HG03196 (cell line): ENCODE measurements at regions not wholly inside any gene's neighbourhood (a gene's known extent, or its start where the extent isn't known, plus 50 kb on each side); places are given as distances from the start of the nearest gene placed in this dataset.
A peak's percentile ranks its signal among the peaks of the same experiment; 100 is the strongest.

Source experiments
- ATAC-seq: cut with Tn5 transposase; IDR thresholded peaks from one replicate; pipeline ENCODE4 v1.9.1; 2021; ENCODE audit not compliant: unreplicated experiment

GRCh38 chr2:74759986-74760385 is 73.9 kb upstream of the HK2 start:
- ATAC-seq, result no peak

DNA sequence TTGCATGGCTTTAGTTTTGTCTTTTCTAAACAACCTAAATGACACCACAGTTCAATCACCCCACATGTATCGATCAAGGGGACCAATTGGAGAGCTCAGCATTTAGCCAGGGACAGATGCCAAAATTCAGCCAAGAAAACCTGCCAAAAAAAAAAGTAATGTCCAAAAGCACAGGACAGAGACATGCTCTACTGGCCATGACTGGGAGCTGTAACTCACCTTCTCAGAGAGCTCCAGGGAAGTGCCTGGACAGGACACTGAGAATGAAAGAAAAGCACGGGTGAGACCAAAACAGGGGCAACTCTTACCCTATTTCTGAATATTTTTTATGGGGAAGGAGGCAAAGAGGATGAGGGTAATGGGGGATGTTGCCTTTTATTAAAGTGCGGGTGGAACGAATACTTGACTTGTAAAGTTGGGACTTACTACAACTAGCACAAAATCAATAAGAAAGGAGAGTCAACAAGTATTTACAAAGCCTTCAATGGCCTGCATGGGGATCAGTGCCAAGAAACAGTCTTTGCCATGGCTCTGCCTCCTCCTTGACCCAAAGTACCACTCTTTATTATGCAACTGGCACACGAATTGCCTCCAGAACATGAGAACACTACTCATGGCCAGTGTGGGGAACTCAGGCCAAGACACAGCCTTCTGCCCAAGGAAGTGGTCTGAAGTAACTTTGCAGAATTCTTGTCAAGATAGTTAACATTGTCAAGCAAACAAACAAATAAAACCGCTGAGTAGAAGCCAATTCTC is 72.9 kb upstream of the HK2 start:
- no peak for ATAC-seq

GRCh38 chr2:74762789-74763188 is 71.1 kb upstream of the HK2 start:
- no peak for ATAC-seq

- ATAC-seq, result no peak
Measured at GRCh38 chr2:74763962-74764428, 69.9 kb upstream of the HK2 start.

- no peak for ATAC-seq
Measured at GRCh38 chr2:74764429-74765272, 69.3 kb upstream of the HK2 start.

DNA sequence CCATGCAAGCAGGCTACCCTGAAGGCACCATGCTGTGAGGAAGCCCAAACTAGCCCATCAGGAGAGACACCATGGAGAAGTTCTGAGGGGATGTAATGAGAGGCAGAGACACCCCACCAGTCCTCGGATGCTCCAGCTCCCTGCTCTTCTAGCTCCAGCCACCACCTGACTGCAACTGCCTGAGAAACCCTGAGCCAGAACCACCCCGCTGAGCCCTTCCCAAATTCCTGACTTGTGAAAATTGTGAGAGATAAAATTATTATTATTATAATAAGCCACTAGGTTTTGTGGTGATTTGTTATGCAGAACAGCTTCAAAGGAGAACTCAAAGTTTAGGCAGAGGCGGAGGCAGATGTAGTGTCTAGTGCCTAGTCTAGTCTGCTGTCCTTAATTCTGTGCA is 67.1 kb upstream of the HK2 start:
- no peak for ATAC-seq

DNA sequence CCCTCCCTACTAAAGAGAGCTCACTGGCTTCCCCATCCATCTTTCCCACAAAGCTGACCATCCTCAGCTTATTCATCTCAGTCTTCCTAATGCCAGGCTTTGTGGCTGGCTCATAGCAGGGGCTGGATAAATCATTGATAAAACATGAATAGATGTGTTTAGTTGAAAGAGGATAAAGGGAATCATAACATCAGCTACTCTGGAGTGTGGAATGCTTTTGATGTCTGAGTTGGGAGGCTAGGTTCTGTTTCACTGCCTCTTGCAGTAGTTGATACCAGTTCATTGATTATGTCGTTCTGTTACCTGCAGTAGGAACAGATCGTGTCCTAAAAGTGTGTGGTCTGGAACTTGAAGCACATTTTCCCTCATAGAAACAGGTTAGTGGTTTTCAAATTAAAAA is 66.3 kb upstream of the HK2 start:
- ATAC-seq, result no peak

DNA sequence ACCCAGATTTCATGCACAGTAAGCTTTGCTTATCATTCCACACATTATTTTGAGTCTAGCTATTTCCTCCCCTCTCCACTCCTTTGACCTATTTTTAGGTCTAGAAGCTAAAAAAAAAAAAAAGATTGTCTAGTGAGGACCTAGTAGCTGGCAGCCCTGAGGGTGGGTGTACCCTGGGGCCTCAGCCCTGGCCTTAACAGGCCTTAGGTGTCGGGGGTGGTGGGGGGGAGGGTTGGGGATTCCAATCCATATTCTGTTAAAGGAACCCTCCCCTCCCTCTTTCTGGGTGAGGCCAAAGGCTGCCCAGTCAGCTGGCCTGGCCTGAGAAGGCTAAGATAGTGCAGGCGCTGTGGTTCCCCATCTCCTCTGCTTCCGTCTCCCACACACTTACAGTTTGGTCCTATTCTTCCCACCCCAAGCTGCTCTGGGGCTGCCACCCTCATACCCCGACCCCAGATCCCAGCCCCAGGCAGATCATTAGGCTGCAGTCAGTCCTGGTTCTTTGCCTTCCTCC is 65.5 kb upstream of the HK2 start:
- no peak for ATAC-seq

DNA sequence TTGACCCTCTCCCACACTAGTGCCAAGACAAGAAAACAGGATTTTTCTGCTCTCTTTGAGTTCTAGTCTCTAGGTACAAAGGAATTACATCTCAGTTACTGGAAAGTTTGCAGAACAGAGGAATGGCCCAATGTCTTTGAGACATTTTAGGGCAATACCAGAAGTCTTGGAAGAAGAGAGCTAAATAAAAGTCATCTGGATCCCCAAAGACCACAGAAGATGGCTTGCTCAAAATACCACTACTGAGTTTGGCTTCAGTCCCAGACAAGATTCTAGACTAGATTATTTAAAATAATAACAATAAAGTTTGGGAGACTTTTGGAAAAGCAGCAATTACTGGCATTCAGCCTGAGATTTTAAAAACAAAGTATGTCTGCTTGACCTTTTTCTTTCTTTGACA is 61.9 kb upstream of the HK2 start:
- no peak for ATAC-seq

DNA sequence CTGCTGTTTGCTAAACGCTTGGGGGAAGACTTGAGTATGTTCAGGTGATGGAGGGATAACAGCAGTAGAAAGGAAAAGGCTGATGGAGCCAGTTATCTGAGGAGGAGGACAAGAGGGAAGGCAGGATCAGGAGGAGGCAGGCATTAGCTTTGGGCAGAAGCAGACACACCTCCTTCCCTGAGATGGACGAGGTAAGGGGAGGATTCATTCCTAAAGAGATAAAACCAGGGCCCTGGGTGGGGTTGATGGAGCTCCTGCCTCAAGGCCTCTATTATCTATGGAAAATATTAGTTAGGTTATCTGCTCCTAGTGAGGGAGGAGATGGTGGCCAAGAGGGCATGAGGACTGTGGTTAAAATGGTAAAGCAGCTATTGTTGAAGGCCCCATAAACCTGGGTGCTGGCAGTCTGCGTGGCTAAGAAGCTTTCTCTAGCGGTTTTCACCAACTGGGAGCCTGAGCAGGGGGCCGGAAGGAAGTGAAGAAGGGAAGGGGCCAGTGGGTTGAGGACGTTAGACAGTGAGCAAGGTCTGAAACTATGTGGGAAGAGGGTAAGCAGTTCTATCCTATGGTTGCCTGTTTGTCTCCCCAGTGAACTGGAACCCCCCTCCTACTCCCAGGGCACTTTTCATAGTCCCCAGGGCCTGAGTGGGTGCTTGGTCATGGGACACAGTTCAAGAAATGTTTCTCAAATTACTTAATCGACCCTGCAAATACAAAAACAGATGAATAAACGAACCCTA is 56.6 kb upstream of the HK2 start:
- peak; percentile 80 for ATAC-seq

- ATAC-seq, result no peak
Measured at GRCh38 chr2:74778381-74779264, 55.3 kb upstream of the HK2 start.

DNA sequence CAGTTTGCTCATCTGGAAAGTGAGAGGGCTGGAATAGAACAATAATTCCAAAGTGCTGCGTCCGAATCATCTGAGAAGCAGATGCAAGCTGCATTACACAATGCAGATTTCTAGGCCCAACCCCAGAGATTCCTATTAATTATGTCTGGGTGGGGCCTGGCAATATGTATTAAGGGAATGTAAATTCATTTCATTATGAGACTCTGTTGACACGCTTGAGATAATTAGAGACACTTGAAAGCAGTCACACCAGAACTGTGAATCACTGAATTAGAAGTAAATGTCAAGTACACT is 54.7 kb upstream of the HK2 start:
- ATAC-seq, result no peak

- no peak for ATAC-seq
Measured at GRCh38 chr2:74779587-74780135, 54.3 kb upstream of the HK2 start.
